NT2/D1 (cell line): ENCODE measurements at regions not wholly inside any gene's neighbourhood (a gene's known extent, or its start where the extent isn't known, plus 50 kb on each side); places are given as distances from the start of the nearest gene placed in this dataset.

Experiments
- SUZ12 ChIP-seq: IDR thresholded peaks from 2 replicates; pipeline ENCODE4 v1.6.1; 2011; ENCODE audit not compliant: insufficient read length, insufficient read depth; ENCODE audit errors: extremely low read depth
- YY1 ChIP-seq: IDR thresholded peaks from 2 replicates; pipeline ENCODE4 v1.6.1; 2011; ENCODE audit not compliant: insufficient read length, insufficient read depth
- ZNF274 ChIP-seq: IDR thresholded peaks from 2 replicates; pipeline ENCODE4 v1.6.1; 2011; ENCODE audit warnings: mild to moderate bottlenecking, low read depth, low read length

GRCh38 chr2:56030062-56030461 lies 106.5 kb upstream of the EFEMP1 start:
- TF ChIP-seq ZNF274 (no peak), YY1 (no peak), SUZ12 (no peak)
